SK-N-SH treated with all-trans-retinoic acid at 6 μM for 48 hours (cell line): ENCODE measurements at regions not wholly inside any gene's neighbourhood (a gene's known extent, or its start where the extent isn't known, plus 50 kb on each side); places are given as distances from the start of the nearest gene placed in this dataset.

Source experiments
- ARNTL ChIP-seq: fragments of 450-650 bp; formaldehyde crosslinking; IDR thresholded peaks from 2 replicates; pipeline ENCODE4 v1.5.0; 2020; ENCODE audit warnings: low read depth, mild to moderate bottlenecking, moderate library complexity, borderline replicate concordance
- BACH2 ChIP-seq: fragments of 250-450 bp; sonication (Bioruptor Pico); IDR thresholded peaks from 2 replicates; pipeline ENCODE4 v1.9.0; 2021; ENCODE audit warnings: mild to moderate bottlenecking, borderline replicate concordance
- ISL1 ChIP-seq: fragments of 250-450 bp; sonication (Bioruptor Pico); IDR thresholded peaks from 2 replicates; pipeline ENCODE4 v2.1.2; 2022; ENCODE audit warnings: mild to moderate bottlenecking, moderate library complexity
- PPARA ChIP-seq: fragments of 250-450 bp; sonication (Bioruptor Pico); IDR thresholded peaks from 2 replicates; pipeline ENCODE4 v1.5.0; 2020; ENCODE audit warnings: mild to moderate bottlenecking, borderline replicate concordance
- RARB ChIP-seq: fragments of 250-450 bp; sonication (Bioruptor Pico); IDR thresholded peaks from 2 replicates; pipeline ENCODE4 v1.8.0; 2021; ENCODE audit warnings: mild to moderate bottlenecking, moderate library complexity
- SNAI2 ChIP-seq: fragments of 250-450 bp; sonication (Bioruptor Pico); IDR thresholded peaks from 2 replicates; pipeline ENCODE4 v1.5.0; 2020; ENCODE audit warnings: mild to moderate bottlenecking, moderate library complexity
- ZC3H10 ChIP-seq: fragments of 250-450 bp; sonication (Bioruptor Pico); IDR thresholded peaks from 2 replicates; pipeline ENCODE4 v1.5.1; 2021; ENCODE audit warnings: mild to moderate bottlenecking, moderate library complexity
- ZFP3 ChIP-seq: fragments of 250-450 bp; sonication (Bioruptor Pico); IDR thresholded peaks from 2 replicates; pipeline ENCODE4 v1.5.0; 2020; ENCODE audit warnings: mild to moderate bottlenecking, moderate library complexity
- ZFP30 ChIP-seq: fragments of 450-650 bp; formaldehyde crosslinking; IDR thresholded peaks from 2 replicates; pipeline ENCODE4 v1.5.0; 2022; ENCODE audit warnings: mild to moderate bottlenecking, moderate library complexity
- TF ChIP-seq, protein P1 (sequence below): fragments of 250-450 bp; sonication (Bioruptor Pico); IDR thresholded peaks from 2 replicates; pipeline ENCODE4 v1.8.0; 2020; ENCODE audit warnings: mild to moderate bottlenecking, moderate library complexity, borderline replicate concordance
- TF ChIP-seq, protein P2 (sequence below): fragments of 250-450 bp; sonication (Bioruptor Pico); IDR thresholded peaks from 2 replicates; pipeline ENCODE4 v1.5.1; 2020; ENCODE audit warnings: low read depth, mild to moderate bottlenecking, moderate library complexity
- TF ChIP-seq, protein P3 (sequence below): fragments of 250-450 bp; sonication (Bioruptor Pico); IDR thresholded peaks from 2 replicates; pipeline ENCODE4 v1.8.0; 2021; ENCODE audit warnings: low read depth, mild to moderate bottlenecking, moderate library complexity, borderline replicate concordance

DNA sequence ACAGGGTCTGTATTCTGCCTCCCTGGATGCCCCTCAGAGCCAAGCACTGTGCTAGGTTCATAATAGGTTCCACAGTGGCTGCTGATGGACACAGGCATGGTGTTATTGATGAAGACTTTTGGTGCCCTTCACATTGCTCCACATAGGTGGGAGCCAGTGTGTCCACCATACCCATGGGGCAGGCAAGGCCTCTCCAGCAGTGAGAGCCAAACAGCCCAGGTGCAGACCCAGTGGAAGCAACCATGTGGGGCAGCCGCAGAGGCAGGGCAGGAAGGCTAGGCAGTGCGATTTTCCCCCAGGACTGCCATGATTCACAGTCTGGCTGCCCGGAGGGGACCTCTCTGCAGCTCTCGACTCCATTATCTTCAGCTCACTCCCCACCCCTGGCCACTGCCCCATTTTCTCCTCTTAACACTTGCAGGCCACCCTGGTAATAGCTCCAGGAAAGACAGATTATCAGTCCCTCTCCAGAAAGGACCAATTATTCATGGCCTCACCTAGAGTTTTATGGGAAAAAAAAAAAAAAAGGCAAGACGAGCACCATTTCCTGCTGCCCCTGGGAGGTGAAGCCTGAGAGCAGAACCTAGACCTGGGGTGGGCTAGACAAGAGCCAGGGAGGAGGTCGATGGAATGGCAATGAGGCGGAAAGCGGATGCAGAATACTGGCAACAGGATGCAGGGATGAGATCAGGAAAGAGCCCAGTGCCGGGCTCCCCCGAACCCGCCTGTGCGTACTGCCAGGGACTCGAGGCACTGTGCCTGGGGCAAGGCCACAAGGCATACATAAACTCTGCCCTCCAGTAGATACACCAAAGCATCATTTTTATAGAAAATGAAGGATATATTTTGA lies 343.0 kb upstream of the NCAM1 start:
- TF ChIP-seq RARB (CRISPR knock-in tag) (no peak), ZFP30 (CRISPR knock-in tag) (no peak), PPARA (CRISPR knock-in tag) (no peak), ZC3H10 (CRISPR knock-in tag) (no peak), SNAI2 (CRISPR knock-in tag) (no peak), ISL1 (CRISPR knock-in tag) (no peak), ARNTL (CRISPR knock-in tag) (no peak), ZFP3 (CRISPR knock-in tag) (no peak), BACH2 (CRISPR knock-in tag) (no peak)
- TF ChIP-seq, protein P1, sequence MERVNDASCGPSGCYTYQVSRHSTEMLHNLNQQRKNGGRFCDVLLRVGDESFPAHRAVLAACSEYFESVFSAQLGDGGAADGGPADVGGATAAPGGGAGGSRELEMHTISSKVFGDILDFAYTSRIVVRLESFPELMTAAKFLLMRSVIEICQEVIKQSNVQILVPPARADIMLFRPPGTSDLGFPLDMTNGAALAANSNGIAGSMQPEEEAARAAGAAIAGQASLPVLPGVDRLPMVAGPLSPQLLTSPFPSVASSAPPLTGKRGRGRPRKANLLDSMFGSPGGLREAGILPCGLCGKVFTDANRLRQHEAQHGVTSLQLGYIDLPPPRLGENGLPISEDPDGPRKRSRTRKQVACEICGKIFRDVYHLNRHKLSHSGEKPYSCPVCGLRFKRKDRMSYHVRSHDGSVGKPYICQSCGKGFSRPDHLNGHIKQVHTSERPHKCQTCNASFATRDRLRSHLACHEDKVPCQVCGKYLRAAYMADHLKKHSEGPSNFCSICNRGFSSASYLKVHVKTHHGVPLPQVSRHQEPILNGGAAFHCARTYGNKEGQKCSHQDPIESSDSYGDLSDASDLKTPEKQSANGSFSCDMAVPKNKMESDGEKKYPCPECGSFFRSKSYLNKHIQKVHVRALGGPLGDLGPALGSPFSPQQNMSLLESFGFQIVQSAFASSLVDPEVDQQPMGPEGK (CRISPR knock-in tag) = no peak
- TF ChIP-seq, protein P2, sequence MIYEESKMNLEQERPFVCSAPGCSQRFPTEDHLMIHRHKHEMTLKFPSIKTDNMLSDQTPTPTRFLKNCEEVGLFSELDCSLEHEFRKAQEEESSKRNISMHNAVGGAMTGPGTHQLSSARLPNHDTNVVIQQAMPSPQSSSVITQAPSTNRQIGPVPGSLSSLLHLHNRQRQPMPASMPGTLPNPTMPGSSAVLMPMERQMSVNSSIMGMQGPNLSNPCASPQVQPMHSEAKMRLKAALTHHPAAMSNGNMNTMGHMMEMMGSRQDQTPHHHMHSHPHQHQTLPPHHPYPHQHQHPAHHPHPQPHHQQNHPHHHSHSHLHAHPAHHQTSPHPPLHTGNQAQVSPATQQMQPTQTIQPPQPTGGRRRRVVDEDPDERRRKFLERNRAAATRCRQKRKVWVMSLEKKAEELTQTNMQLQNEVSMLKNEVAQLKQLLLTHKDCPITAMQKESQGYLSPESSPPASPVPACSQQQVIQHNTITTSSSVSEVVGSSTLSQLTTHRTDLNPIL = no peak
- TF ChIP-seq, protein P3, sequence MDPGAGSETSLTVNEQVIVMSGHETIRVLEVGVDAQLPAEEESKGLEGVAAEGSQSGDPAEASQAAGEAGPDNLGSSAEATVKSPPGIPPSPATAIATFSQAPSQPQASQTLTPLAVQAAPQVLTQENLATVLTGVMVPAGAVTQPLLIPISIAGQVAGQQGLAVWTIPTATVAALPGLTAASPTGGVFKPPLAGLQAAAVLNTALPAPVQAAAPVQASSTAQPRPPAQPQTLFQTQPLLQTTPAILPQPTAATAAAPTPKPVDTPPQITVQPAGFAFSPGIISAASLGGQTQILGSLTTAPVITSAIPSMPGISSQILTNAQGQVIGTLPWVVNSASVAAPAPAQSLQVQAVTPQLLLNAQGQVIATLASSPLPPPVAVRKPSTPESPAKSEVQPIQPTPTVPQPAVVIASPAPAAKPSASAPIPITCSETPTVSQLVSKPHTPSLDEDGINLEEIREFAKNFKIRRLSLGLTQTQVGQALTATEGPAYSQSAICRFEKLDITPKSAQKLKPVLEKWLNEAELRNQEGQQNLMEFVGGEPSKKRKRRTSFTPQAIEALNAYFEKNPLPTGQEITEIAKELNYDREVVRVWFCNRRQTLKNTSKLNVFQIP (CRISPR knock-in tag) = no peak
